ENCODE measurements at regions not wholly inside any gene's neighbourhood (a gene's known extent, or its start where the extent isn't known, plus 50 kb on each side); places are given as distances from the start of the nearest gene placed in this dataset.

DNA sequence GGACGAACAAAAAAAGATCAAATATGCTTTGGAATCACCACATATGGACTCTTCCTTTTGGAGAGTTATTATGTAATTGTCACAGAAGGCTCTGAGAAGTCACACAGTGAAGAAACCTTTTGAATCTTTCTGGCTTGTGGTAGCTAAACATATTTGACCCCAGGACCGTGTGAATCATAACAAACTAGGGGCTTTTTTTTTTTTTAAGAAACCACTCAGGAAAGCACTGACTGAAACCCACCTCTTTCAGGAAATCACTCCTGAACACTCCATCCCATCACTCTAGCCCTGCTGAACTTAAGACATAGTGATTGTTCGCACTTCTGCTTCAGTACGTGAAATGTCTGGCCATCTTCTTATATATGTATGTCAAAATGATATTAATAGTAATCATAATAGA is 495.9 kb upstream of the ARID1B start:
- H3K4me3 ChIP-seq (ENCODE audit: low read depth, low read length): no peak overlapping the region
- TF ChIP-seq CTCF (IDR thresholded peaks at IDR 0.05; ENCODE audit: borderline replicate concordance, insufficient read depth, low read depth, low read length): no peak

DNA sequence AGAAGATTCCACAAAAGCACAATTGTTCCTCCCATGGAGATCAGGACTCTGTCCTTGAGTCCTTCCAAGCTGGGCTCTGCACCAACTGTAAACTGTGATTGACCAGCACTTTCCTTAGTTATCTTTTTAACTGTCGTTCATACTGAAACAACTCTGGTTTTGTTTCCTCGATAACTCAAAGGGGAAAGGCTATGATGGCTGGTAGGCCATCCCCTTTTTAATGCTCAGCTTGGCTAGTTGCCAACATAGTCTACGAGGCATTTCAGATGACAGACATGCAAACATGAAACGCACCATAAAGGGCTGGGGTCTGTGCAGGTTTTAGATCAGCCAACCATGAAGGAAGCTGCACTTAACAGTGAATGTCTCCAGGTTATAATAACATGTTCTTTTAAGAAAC is 497.1 kb upstream of the ARID1B start:
- no peak overlapping the region for H3K4me3 ChIP-seq (ENCODE audit: low read depth, low read length)

GRCh38 chr6:156279261-156279969 is 497.8 kb upstream of the ARID1B start:
- H3K4me3 ChIP-seq (ENCODE audit: low read depth, low read length): no peak overlapping the region

More for the DNA sequence above, 497.1 kb upstream of the ARID1B start:
- no peak for TF ChIP-seq CTCF (IDR thresholded peaks at IDR 0.05; ENCODE audit: borderline replicate concordance, insufficient read depth, low read depth, low read length)

DNA sequence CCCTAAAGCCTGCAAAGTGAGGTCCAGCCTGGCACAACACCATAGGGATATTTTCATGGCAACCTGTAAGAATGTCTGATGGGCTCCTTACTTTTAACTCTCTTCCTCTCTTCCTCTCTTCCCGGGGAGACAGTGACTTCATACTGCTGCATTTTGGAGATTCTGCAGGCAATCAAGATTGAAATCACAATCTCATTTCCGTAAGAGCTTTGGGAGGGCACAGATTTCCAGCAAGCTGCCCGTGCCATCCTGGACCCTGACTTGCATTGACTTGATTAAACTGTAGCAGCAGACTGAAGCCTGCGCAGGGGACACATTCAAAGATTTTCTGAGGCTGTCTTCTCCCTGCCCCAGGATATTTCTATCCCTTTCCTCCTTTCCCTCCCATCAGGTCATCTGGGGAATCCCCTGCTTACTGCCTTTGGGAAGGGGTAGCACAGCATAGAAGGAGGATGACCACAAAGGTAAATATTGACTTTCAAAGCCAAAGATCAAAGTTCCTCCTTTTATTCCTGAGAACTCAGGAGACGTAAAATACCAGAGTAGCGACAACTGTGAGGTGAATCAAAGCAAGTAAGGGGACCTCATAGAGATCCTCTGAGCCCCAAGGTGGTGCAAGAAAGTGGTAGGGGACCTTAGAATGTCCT is 504.0 kb upstream of the ARID1B start:
- no peak for TF ChIP-seq CTCF (IDR thresholded peaks at IDR 0.05; ENCODE audit: borderline replicate concordance, insufficient read depth, low read depth, low read length)
- H3K4me3 ChIP-seq (ENCODE audit: low read depth, low read length): no peak overlapping the region

More at GRCh38 chr6:156279261-156279969, 497.8 kb upstream of the ARID1B start:
- TF ChIP-seq CTCF (IDR thresholded peaks at IDR 0.05; ENCODE audit: borderline replicate concordance, insufficient read depth, low read depth, low read length): no peak

DNA sequence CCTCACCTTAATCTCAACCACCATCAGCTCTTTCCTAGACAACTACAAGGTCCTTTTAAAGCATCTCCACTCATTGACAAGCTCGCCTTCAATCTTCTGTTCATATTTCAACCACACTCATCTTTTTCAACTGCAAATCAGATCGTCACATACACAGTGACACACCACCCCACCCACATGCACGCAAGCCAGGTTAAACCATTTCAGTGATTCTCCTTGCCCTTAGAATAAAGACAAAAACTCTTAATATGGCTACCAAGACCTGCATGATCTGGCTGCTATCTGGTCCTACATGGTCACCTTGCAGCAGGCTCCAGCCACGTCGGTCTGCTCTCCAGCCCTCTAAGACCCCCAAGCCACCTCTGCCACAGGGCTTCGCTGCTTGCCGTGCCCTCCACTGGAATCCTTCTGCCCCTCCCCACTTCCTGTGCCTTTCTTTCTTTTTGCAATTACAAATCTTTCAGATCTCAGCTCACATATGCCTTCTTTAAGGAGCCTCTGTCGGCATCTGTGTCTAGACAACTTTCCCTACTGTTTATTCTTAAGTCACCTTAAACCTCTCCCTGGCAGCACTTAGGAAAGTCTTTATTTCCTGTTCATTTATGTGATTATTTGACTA is 507.3 kb upstream of the ARID1B start:
- H3K4me3 ChIP-seq (ENCODE audit: low read depth, low read length): no peak overlapping the region
- no peak for TF ChIP-seq CTCF (IDR thresholded peaks at IDR 0.05; ENCODE audit: borderline replicate concordance, insufficient read depth, low read depth, low read length)

DNA sequence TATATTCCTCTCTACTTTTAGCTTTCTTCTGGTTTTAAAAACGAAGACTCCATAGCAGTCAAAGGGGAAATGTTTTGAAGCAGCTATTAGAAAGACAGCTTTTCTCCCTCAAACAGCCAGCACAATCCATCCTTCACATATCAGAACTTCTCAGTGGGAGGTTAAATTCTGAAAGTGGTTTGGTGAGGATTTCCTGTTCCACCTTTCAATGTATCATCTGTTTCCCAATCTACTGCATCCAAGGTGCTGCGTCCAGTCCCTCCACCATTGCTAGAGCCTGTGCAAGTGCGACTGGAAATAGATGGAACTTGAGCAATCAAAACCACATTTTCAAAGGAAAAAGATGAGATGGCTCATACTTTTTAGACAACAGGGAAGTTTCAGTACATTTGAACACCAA is 508.3 kb upstream of the ARID1B start:
- H3K4me3 ChIP-seq (ENCODE audit: low read depth, low read length): no peak overlapping the region
- no peak for TF ChIP-seq CTCF (IDR thresholded peaks at IDR 0.05; ENCODE audit: borderline replicate concordance, insufficient read depth, low read depth, low read length)
